ENCODE measurements at regions not wholly inside any gene's neighbourhood (a gene's known extent, or its start where the extent isn't known, plus 50 kb on each side); places are given as distances from the start of the nearest gene placed in this dataset.

GRCh38 chr2:115904516-115904915 lies 1462.1 kb downstream of the DPP10 start:
- H3K36me3 ChIP-seq = no peaks in the 10 kb centered on the region
- H3K27me3 ChIP-seq = no peaks in the 10 kb centered on the region
- intact Hi-C loops (cut with DNase I) = no loop called here
- no peak for ATAC-seq
- no peaks in the 10 kb centered on the region for H3K9me3 ChIP-seq
- H3K27ac ChIP-seq = no peak overlapping the region
- DNase-seq = no peak
- no peak for TF ChIP-seq CTCF (IDR thresholded peaks at IDR 0.05)
- no peak for FAIRE-seq
- 66 to 73% methylated on average over 1 of the region's 1 CpG for WGBS, 2 donors
- H3K4me3 ChIP-seq = no peak overlapping the region
- H3K4me1 ChIP-seq = no peaks in the 10 kb centered on the region

- H3K4me3 ChIP-seq = no peak overlapping the region
- H3K27me3 ChIP-seq = no peaks in the 10 kb centered on the region
- ATAC-seq = no peak
- no peaks in the 10 kb centered on the region for H3K4me1 ChIP-seq
- WGBS, 2 donors = 67 to 78% methylated on average over 2 of the region's 2 CpGs
- no peaks in the 10 kb centered on the region for H3K36me3 ChIP-seq
- intact Hi-C loops (cut with DNase I) = no loop called here
- no peak overlapping the region for H3K27ac ChIP-seq
- no peak for FAIRE-seq
- no peak for DNase-seq
- no peak for TF ChIP-seq CTCF (IDR thresholded peaks at IDR 0.05)
- no peaks in the 10 kb centered on the region for H3K9me3 ChIP-seq
Measured at GRCh38 chr2:115908731-115909130, 1466.3 kb downstream of the DPP10 start.

- Histone ChIP-seq H3K4me3 (no peak overlapping the region), H3K36me3 (no peaks in the 10 kb centered on the region), H3K27ac (no peak overlapping the region), H3K9me3 (no peaks in the 10 kb centered on the region), H3K27me3 (no peaks in the 10 kb centered on the region), H3K4me1 (no peaks in the 10 kb centered on the region)
- DNase-seq (no peak), ATAC-seq (no peak), FAIRE-seq (no peak)
- peak in 1 of 4 donors; percentile 10 for TF ChIP-seq CTCF (IDR thresholded peaks at IDR 0.05)
- intact Hi-C loops (cut with DNase I) = no loop called here
- 33 to 48% methylated on average over 6 of the region's 6 CpGs for WGBS, 2 donors
Measured at GRCh38 chr2:115910270-115910669, 1467.8 kb downstream of the DPP10 start.

GRCh38 chr2:115913921-115914320 lies 1471.5 kb downstream of the DPP10 start:
- no peak for TF ChIP-seq CTCF (IDR thresholded peaks at IDR 0.05)

GRCh38 chr2:115921541-115921940 lies 1479.1 kb downstream of the DPP10 start:
- DNase-seq = no peak
- Histone ChIP-seq H3K4me3 (no peak overlapping the region), H3K4me1 (no peaks in the 10 kb centered on the region), H3K36me3 (no peaks in the 10 kb centered on the region), H3K9me3 (no peaks in the 10 kb centered on the region), H3K27ac (no peak overlapping the region), H3K27me3 (no peaks in the 10 kb centered on the region)
- WGBS, 2 donors = 34 to 37% methylated on average over 2 of the region's 2 CpGs
- ATAC-seq = no peak
- FAIRE-seq = no peak
- no peak for TF ChIP-seq CTCF (IDR thresholded peaks at IDR 0.05)
- intact Hi-C loops (cut with DNase I) = no loop called here

More at GRCh38 chr2:115913921-115914320, 1471.5 kb downstream of the DPP10 start:
- H3K27ac ChIP-seq = no peak overlapping the region
- H3K9me3 ChIP-seq = no peaks in the 10 kb centered on the region
- H3K4me1 ChIP-seq = no peaks in the 10 kb centered on the region
- no peaks in the 10 kb centered on the region for H3K36me3 ChIP-seq
- H3K4me3 ChIP-seq = no peak overlapping the region
- ATAC-seq (no peak), DNase-seq (no peak), FAIRE-seq (no peak)
- no peaks in the 10 kb centered on the region for H3K27me3 ChIP-seq
- WGBS, 2 donors = 68 to 74% methylated on average over 5 of the region's 5 CpGs
- intact Hi-C loops (cut with DNase I) = no loop called here

Measured in pancreas (tissue), 10 donors.